ENCODE measurements at regions not wholly inside any gene's neighbourhood (a gene's known extent, or its start where the extent isn't known, plus 50 kb on each side); places are given as distances from the start of the nearest gene placed in this dataset.

DNA sequence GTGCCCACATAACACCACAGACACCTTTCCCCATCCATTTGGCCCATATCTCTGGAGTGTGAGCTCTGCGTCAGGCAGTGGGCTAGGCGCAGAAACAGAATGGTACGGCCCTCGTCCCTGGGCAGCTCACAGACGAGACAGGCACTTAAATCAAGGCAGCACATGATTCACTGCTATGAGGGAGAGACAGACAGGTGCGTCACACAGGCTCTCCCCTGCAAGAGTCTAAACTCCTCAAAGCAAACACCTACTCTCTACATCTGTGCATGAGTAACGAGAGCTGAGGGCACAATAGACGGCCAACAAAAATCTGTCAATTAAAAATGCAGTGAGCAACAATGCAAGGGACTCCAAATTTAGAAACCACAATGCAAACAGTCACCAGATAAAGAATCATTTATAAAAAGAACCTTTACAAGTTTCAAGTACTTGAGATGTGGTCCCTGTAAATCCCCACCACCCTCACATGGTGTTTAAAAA, 348.9 kb downstream of the UQCRFS1 start:
- DNase-seq (ENCODE audit: low read depth, low spot score) = no peak
- TF ChIP-seq, protein P1, sequence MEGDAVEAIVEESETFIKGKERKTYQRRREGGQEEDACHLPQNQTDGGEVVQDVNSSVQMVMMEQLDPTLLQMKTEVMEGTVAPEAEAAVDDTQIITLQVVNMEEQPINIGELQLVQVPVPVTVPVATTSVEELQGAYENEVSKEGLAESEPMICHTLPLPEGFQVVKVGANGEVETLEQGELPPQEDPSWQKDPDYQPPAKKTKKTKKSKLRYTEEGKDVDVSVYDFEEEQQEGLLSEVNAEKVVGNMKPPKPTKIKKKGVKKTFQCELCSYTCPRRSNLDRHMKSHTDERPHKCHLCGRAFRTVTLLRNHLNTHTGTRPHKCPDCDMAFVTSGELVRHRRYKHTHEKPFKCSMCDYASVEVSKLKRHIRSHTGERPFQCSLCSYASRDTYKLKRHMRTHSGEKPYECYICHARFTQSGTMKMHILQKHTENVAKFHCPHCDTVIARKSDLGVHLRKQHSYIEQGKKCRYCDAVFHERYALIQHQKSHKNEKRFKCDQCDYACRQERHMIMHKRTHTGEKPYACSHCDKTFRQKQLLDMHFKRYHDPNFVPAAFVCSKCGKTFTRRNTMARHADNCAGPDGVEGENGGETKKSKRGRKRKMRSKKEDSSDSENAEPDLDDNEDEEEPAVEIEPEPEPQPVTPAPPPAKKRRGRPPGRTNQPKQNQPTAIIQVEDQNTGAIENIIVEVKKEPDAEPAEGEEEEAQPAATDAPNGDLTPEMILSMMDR (IDR thresholded peaks at IDR 0.05; ENCODE audit: low read depth, low read length) = no peak
- no peak overlapping the region for H3K4me3 ChIP-seq (ENCODE audit: low read depth, low read length)
- in situ Hi-C loops (cut with HindIII; ENCODE audit: low sequenced_read_pairs) = no loop called here

DNA sequence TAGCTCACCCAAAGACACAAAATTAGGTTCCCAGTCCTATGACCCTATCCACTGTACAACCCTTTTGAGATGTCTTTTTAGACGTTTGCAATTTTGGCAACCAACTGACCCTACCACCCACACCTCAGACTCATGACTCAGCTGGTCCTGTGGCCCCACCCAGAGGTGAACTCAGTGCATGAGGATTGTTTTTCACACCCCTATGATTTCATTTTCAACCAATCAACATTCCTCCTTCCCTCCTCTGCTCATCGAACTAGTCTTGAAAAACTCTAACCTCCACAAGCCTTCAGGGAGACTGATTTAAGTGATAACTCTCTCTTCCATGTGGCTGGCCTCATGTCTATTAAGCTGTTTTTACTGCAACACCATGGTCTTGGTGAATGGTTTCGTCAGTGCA, 350.7 kb downstream of the UQCRFS1 start:
- in situ Hi-C loops (cut with HindIII; ENCODE audit: low sequenced_read_pairs) = no loop called here
- TF ChIP-seq, protein P1 (IDR thresholded peaks at IDR 0.05; ENCODE audit: low read depth, low read length) = no peak
- H3K4me3 ChIP-seq (ENCODE audit: low read depth, low read length) = no peak overlapping the region
- DNase-seq (ENCODE audit: low read depth, low spot score) = no peak

DNA sequence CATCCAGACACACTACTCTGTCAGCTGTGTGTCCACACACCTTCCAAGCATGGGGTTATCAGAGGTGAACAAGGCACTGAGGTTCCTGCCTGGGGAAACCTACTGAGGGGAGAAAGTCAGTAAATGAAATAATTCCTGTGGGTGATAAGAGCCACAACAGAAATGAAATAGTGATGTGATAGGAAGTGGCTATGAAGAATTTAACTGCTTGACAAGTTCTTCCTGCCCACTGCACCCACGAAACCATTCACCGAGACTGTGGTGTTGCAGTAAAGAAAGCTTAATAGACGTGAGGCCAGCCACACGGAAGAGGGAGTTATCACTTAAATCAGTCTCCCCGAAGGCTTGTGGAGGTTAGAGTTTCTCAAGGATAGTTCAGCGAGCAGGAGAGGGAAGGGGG, 353.1 kb downstream of the UQCRFS1 start:
- DNase-seq (ENCODE audit: low read depth, low spot score) = no peak
- TF ChIP-seq, protein P1 (IDR thresholded peaks at IDR 0.05; ENCODE audit: low read depth, low read length) = no peak
- in situ Hi-C loops (cut with HindIII; ENCODE audit: low sequenced_read_pairs) = no loop called here
- no peak overlapping the region for H3K4me3 ChIP-seq (ENCODE audit: low read depth, low read length)

DNA sequence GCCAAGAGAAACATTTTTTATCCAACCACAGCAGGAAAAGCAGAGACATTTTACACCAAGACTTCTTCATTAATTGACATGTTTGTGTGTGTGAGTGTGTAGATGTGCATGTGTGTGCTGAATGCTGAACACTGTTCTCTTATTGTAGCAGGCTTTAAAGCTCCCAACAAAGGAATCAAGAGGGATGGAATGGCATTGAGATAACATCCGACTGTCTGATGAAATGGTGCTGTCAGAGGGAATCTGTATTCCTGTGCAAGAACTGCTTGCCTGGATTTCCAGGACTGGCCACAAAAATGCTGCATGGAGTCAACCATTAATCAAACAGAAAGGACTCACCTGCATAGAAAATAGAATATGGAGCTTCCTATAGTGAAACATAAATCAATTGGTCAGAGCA, 354.0 kb downstream of the UQCRFS1 start:
- in situ Hi-C loops (cut with HindIII; ENCODE audit: low sequenced_read_pairs) = no loop called here
- H3K4me3 ChIP-seq (ENCODE audit: low read depth, low read length) = no peak overlapping the region

DNA sequence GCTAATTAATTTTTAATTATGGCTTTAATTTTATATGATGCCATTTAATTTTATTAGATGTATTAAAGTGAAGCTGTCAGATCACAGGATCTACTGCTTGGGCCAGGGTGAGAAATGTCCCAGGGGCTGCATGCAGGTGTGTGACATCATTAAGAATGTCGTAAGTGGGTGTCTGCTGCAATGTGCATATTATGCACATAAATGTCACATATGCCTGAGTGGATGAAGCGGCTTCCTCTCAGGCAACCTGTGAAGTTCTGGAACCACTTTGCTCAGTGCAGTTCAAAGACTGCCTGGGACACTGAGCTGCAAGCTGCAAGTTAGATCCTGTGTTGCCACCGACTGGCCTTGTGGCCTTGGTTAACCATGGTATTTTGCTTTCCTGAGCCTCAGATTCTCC, 355.0 kb downstream of the UQCRFS1 start:
- H3K4me3 ChIP-seq (ENCODE audit: low read depth, low read length) = no peak overlapping the region
- in situ Hi-C loops (cut with HindIII; ENCODE audit: low sequenced_read_pairs) = no loop called here
- no peak for DNase-seq (ENCODE audit: low read depth, low spot score)
- TF ChIP-seq, protein P1 (IDR thresholded peaks at IDR 0.05; ENCODE audit: low read depth, low read length) = no peak

More for the DNA sequence above, 354.0 kb downstream of the UQCRFS1 start:
- DNase-seq (ENCODE audit: low read depth, low spot score) = no peak
- TF ChIP-seq, protein P1 (IDR thresholded peaks at IDR 0.05; ENCODE audit: low read depth, low read length) = no peak

DNA sequence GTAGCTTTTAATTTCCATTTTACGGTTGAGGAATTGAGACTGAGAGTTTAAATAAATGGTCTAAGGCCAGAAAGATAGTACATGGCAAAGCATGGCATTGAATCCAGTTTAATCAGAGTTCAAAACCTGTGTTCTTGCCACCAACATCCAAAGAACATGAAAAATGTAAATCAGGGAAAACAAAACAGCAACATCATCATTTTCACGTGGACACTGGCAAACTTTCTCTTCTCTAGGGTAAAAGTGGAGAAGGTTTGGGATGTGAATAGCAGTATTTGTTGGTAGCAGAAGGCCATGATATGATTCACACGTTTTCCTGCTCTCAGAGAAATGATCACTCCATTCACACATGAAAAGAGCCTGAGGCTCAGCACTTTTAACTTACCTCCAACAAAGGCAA, 357.7 kb downstream of the UQCRFS1 start:
- in situ Hi-C loops (cut with HindIII; ENCODE audit: low sequenced_read_pairs) = no loop called here
- DNase-seq (ENCODE audit: low read depth, low spot score) = no peak
- TF ChIP-seq, protein P1 (IDR thresholded peaks at IDR 0.05; ENCODE audit: low read depth, low read length) = no peak
- H3K4me3 ChIP-seq (ENCODE audit: low read depth, low read length) = no peak overlapping the region

DNA sequence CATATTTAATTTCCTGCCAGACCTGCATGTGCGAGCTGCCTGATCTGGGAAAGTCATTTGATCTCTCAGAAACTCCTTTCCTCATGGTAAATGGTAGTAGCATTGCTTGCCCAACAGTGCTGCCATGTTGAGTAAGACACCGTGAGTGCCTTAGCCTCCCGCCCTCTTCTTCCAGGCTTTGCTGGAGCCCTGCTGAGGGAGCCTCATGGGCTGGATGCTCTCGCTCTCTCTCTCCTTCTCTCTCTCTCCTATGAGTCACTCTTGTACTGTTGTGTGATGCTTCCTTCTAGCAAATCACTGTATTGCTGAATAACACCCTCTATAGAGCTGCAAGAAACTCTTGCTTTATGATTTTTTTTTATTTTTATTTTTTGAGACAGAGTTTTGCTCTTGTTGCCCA, 365.5 kb downstream of the UQCRFS1 start:
- H3K4me3 ChIP-seq (ENCODE audit: low read depth, low read length) = no peak overlapping the region
- in situ Hi-C loops (cut with HindIII; ENCODE audit: low sequenced_read_pairs) = no loop called here
- TF ChIP-seq, protein P1 (IDR thresholded peaks at IDR 0.05; ENCODE audit: low read depth, low read length) = no peak
- DNase-seq (ENCODE audit: low read depth, low spot score) = no peak

Measured in astrocyte of the spinal cord (primary cell).